Middle frontal gyrus (tissue), 1 donor: ENCODE measurements at regions not wholly inside any gene's neighbourhood (a gene's known extent, or its start where the extent isn't known, plus 50 kb on each side); places are given as distances from the start of the nearest gene placed in this dataset.

Experiments
- DNase-seq: peaks from one replicate; pipeline ENCODE4 v3.0.0-alpha.2; 2015; ENCODE audit warnings: low spot score; ENCODE audit errors: extremely low spot score

DNA sequence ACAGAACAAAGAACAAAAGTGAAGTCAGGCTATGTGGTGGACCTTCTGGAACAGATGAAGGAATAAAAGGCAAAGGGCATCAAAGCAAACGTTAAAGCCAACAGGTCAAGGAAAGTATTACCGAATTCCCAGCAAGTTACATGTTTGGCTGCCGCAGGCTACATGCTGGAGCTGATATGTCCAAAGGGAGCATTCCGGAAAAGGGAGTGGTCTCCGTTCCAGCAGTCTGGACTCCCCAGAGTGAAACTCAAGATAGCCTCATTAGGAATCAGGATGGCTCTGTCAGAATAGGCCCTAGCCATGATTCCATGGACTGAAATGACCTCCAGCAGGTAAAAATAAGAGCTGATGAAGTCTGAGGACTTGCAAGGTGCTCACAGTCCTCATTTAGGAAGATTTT, 379.8 kb upstream of the PRICKLE1 start:
- DNase-seq = no peak

DNA sequence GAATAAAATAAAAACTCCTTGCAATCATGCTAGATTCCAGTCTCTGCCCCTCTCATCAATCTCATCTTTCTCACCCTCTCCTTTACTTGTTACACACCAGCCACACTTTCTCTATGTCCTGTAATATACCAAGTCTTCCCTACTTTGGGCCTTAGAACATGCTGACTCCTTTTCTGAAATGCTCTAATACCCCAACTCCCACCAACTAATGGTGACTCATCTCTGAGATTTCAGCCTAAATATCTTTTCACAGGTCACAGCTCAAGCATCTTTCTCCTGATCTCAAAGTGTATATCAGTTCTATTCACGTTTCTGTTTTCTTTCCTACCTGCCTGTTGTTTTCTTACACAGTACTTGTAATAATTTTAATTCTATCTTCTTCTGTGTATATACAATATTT, 378.9 kb upstream of the PRICKLE1 start:
- no peak for DNase-seq

DNA sequence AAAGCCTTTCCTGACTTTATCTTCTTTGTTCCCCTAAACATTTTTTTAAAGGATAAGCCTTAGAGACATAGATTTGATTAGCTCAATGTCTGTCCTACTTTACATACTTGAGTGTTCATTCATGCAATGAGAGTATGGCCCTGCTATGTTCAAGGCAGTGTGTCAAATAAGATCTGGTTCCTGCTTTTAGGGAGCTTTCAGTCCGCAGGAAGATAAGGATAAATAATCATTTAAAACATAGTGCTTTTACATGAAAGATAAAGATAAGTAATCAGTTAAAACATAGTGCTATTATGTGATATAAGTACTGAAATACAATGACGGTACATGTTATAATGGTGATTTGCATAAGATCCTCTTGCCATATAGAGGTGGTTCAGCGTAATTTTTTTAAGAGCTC, 378.3 kb upstream of the PRICKLE1 start:
- no peak for DNase-seq

DNA sequence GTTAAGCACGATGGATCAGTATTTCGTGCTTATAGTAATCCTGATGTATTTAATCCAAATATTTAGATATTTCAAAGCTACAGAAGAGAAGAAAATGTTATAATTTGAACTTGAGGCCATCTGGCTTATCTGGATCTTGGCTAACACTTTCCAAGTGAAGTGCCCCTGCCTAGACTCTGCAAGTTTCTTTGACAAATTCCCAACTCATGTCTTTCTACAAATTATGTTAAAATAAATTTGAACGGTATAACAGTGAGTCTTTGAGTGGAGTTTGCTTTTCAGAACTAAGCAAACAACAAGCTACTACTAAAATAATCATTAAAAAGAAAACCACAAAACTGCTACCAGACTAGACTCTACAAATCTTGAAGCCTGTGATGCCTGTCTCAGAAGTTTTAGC, 374.4 kb upstream of the PRICKLE1 start:
- DNase-seq = no peak

DNA sequence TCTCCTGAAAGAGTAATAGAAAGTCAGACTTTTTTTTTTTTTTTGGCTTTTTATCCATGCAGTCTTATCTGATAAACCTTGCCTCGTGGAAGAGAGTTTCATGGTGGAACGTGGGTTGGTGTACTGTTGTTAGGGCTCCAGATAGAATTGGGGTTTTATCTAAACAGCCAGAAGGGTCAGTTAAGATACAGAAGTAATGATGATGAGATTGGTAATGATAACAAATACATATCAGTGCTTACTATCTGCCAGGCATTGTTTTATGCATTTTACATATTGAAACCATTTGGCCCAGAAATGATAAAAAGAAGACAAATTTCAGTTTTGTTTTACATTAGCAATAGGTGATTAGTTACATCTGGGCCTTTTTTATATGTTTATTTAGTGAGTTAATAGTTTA, 372.8 kb upstream of the PRICKLE1 start:
- DNase-seq = no peak

DNA sequence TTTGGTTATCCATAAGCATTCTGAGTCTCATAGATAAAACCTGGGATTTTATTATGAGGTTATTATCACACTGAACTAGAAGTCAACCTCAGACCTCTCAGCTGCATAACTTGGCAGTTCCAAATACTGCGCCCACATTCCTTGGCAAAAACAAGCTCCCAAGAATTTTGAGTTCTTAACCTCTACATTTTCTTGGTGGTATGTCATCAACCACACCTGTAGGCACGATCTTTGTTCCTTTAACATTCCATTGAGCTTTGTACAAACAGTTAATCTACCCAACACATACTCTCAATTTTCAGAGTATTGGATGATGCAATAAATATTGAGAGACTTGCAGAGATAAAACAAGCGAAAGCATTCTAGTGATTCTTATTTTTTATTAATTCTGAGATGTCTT, 371.8 kb upstream of the PRICKLE1 start:
- DNase-seq = no peak

DNA sequence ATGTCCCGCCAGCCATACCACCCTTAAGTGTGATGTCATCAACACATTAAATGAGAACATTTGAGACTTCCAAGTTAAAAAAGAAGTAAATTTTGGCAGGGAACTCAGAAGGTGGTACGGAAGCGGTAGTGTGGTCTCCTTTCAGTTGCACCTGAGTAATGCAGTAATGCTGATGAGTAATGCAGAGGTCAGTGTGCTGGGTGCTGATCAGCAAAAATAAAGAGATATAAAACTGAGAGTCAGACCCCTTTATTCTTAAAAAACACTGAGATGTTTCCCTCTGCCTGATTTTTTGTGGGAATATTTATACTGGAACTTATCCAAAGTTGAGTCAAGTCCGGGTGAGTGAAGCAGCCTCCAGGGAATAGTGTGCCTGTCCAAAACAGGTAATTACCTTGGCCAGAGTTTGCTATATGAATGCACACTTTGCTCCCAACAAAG, 370.6 kb upstream of the PRICKLE1 start:
- DNase-seq = no peak

DNA sequence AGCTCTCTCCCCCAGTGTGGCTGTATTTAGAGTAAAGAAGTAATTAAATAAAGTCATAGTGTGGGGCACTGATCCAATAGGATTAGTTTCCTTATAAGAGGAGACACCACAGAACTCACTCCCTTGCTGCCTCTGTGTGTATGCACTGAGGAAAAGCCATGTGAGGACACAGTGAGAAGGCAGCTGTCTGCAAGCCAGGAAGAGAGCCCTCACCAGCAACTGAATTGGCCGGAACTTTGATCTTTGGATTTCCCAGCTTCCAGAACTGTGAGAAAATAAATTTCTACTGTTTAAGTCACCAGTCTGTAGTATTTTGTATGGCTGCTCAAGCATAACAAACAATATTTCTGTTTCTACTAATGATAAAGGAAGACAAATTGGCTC, 368.7 kb upstream of the PRICKLE1 start:
- DNase-seq = no peak

DNA sequence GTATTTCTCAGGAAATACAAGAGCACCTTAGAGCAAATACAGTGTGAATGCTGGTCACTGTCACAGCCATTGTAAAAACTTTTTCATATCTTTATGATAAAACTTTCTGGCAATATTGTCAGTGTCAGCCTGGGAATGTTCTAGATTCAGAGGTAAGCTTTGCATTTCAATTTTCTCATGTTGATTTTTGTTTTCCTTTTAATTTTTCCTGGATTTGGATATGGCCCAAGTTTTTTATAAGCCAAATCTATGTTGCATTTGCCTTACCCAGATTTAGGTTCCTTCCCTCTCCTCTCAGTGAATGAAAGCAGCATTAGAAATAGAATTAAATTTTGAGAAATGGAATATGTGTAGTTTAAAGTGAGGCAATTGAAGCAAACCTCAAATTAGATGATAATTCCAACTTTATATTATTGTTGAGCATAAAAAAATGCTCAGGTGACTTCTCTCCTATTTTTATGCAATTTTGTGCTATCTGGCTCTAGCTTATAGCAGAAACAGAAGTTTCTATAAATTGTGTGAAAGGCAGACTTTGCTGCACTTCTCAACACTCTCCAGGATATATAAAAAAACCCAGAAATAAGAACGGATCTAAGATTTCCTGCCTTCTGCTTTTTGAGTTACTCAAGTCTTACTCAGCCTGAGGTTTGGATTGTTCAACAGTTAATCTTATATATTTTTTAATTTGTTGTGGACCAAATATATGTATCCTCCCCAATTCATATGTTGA, 368.2 kb upstream of the PRICKLE1 start:
- no peak for DNase-seq

DNA sequence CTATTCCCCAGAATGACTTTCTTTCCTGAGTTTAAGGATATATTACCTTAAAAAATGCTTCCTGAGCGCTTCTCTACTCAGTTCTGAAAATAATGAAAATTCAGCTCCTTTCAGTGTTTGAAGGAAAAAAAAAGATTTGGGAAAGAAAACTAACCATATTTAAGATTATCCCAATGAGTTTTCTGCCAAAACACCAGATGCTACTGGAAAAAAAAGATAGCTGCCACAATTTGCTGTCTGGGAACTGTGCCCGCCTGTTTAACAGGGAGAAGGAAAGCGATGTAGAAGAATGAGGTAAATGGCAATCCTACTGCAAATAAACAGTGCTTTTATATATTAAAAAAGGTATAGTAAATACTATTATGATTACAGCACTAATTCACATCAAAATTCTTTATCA, 367.6 kb upstream of the PRICKLE1 start:
- DNase-seq = no peak

DNA sequence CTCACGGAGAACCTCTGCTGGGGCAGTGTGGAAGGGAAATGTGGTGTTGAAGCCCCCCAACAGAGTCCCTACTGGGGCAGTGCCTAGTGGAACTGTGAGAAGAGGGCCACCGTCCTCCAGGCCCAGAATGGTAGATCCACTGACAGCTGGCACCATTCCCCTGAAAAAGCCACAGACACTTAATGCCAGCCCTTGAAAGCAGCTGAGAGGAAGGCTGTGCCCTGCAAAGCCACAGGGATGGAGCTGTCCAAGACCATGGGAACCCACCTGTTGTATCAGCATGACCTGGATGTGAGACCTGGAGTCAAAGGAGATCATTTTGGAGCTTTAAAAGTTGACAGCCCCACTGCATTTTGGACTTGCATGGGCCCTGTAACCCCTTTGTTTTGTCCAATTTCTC, 363.5 kb upstream of the PRICKLE1 start:
- no peak for DNase-seq

DNA sequence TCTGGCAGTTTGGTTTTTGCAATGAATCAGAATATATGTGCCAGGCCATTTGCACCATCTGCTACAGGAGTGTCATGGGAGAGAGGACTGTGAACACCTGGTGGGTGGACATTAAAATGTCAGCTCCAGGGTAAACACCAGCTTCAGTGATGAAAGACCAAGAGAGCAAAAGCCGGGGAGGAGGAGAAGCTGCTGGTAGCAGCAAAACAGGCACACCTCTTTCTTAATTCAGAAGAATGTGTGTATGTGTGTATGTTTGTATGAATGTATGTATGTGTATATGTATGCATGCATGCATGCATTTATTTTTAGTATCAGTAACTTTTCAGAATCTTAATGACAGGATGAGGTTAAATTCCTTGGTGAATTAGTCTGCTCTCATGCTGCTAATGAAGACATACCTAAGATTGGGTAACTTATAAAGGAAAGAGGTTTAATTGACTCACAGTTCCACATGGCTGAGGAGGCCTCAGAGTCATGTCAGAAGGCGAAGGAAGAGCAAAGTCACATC, 357.4 kb upstream of the PRICKLE1 start:
- DNase-seq = peak; percentile 37

DNA sequence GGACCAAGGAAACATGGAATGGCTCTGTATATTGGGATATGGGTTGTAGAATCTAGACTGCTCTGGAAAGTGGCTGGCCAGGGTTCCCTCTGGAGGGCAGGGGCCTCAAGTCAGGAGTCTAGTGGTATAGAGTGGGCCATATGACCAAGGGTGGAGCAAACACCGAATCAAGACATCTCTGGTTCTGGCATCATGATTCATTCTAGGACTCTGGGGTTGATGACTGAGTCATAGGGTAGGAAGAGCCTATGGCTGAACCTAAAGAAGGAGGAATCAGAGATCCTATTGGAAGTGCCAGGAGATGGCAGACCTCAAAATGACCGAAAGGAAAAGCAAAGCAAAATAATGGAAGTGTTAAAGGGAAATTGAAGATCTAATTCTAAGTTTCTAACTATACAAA, 356.4 kb upstream of the PRICKLE1 start:
- DNase-seq = no peak

DNA sequence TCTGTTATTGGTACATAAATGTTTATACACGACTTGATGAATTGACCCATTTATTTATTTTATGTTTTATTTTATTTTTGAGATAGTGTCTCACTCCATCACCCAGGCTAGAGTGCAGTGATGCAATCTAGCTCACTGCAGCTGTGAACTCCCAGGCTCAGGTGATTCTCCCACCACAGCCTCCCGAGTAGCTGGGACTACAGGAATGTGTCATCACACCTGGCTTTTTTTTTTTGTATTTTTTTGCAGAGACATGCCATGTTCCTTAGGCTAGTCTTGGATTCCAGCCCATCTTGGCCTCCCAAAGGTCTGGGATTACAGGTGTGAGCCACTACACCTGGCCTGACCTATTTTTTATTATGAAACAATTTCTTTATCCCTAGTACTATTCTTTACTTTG, 355.0 kb upstream of the PRICKLE1 start:
- DNase-seq = no peak

DNA sequence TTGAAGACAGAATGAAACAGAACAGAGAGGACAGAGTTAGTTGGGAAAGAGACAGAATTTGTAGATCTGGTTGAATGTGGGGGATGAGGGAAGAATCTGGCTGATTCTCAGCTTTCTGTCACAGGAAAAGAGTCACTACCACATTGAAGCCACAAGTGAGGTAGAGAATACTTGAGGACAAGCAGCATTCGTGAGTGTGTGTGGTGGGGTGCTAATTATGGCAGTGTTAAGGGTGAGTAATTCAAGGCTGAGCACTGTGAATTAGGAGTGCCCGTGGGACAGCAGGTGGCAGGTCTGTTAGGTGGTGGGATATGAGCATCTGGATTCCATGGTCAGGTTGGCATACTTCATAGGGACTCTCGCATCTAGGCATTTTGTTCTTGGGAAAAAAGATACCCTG, 347.4 kb upstream of the PRICKLE1 start:
- no peak for DNase-seq

DNA sequence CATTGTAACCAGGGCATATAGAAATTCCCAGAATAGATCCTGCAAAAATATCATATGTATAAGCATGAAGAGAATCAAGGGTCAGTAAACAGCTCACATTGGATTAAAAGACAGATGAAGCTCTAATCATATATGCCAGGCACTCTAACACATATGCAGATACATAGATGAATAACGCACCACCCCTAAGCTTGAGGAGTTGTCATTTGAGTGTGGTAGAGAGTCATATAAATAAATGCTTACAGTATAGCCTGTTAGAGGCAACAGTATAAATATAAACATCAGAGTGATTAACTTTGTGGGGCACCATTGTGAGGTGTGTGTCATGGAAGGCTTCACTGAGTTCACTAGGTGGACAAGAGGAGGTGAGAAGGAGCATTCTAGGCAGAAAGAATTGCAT, 346.7 kb upstream of the PRICKLE1 start:
- no peak for DNase-seq

DNA sequence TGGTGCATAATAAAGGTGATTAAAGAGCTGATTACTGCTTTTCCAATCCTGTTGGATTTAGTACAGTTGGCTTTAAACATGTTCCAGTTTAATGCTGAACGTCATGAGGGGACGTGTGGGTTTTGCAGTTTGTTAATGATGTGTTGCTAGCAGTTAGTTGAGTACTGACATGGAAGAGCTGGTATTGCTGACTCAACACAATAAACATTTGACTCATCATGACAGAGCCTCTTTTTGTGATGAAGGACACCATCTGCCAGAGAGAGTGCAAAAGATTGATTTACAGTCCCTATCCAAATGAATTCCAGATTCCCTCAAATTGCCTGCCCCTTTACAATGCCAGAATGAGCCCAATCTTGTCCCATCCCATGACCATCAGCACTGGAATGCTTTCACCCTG, 346.2 kb upstream of the PRICKLE1 start:
- no peak for DNase-seq

DNA sequence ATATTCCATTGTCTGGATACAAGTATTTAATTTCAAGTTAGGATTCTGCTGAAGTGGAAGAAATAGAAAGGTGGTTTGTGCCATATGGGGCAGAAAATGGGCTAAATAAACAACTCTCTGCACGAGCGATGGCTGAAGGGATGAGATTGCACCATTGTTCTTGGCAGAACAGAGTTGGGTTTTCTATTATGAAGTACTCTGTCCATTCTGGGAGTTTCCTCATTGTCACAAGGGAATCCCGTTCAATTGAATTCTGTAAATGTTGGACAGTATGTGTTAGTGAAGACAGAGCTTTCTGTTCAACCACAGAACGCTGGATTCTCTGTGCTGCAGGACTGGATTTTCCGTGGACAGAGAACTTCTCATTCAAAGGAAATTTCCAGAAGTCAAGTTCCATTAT, 345.5 kb upstream of the PRICKLE1 start:
- no peak for DNase-seq

DNA sequence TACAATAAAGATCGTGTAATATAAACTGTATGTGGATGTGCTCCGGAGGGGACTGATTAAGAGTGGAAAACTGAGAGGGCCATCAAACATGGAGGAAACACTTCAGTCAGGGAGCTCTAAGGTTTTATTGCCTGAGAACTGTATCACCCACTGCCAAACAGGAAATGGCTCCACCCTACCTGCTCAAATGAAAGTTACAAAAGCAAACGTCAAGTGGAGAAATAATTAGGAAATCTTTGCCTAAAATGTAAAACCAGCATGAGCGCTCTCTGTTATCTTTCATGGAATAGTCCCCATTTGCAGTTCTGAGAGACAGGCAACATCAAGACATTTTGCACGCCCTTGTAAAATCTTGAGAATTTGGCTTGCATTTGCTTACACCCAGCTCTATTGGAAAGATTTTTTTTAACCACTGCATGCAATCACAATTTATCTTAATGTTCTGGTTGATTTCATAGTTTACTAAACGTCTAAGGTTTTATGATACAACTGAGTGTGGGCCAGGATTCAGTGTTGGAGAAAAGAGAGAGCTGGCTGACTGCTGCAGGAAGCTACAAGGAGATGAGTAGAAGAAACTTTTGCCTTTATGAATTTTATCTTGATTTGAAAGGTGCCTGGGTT, 344.0 kb upstream of the PRICKLE1 start:
- DNase-seq = no peak

DNA sequence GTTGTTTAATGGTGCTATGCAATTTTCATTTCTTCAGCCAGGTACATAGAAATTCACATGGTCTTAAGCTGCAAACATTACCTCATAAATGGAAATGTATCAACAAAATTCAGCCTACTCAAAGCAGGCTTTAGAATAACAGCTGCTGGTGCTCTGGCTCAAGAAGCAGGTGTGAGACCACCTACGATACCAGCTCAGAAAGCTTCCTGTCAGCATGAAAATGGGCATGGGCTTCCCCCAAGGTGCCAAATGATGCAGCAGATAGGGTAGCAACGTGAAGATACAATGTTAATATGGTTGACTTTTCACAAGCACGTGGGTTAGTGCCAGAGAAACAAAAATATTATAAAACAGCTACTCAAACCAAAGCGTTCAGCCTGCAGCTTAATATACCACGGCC, 343.4 kb upstream of the PRICKLE1 start:
- peak; percentile 37 for DNase-seq

DNA sequence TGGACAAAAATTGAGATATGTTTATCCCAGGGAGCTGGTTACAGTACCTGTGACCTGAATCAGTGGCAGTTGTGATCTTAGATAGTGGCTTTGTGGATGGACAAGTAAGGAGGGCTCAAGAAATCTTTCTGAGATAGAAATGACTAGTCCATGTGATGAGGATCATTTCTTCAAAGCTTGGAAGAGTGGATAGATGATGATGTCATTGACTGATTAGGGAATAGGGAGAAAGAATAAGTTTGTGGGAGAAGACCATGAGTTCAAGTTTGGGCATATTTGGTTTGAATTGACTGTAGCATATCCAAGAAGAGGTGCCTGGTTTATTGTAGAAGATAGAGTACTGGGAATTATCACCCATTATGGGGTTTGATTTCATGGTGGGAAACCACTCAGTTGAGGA, 336.7 kb upstream of the PRICKLE1 start:
- no peak for DNase-seq

DNA sequence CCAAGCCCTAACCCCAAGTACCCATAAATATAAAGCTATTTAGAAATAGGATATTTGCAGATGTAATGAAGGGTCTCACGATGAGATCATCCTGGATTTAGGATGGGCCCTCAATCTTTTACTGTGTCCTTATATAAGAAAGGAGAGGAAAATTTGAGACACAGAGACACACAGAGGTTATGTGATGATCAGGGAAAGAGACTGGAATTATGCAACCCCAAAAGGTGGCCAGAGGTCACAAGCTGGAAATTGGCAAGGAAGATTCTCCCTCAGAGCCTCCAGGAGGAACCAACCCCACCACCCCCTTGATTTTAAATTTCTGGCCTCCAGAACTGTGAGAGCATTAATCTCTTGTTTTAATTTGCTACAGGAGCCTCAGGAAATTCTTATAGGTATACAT, 334.9 kb upstream of the PRICKLE1 start:
- DNase-seq = no peak

DNA sequence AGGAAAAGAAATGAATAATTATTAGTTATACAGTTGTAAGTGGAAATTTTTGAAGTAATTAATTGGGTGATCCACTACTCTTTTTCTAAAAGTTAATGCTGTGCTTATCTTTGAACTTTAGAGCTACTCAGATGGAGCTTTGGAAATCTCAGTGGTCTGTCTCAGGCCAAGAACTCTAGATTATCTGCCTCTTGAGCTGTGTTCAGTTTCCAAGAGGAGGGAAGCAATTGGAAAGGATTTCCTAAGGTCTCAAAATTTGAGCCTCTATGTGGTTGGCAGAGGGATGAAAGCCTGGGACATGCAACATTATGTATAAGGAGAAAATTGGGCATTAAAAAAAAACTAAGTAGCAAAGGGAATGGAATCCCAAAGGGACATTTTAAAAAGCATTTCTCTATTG, 334.0 kb upstream of the PRICKLE1 start:
- no peak for DNase-seq
